C4-2B (cell line): ENCODE measurements at regions not wholly inside any gene's neighbourhood (a gene's known extent, or its start where the extent isn't known, plus 50 kb on each side); places are given as distances from the start of the nearest gene placed in this dataset.

ENCODE experiments used
- H3K27ac ChIP-seq: fragments of 450-650 bp; 2 replicates; pipeline ENCODE4 v1.5.1; 2017
- ZFX ChIP-seq: fragments of 450-650 bp; IDR thresholded peaks from 2 replicates; pipeline ENCODE4 v1.6.1; 2017
- TF ChIP-seq, protein P1 (sequence below): fragments of 450-650 bp; conservative IDR thresholded peaks from 2 replicates; pipeline ENCODE4 v1.5.1; 2017; ENCODE audit warnings: mild to moderate bottlenecking

DNA sequence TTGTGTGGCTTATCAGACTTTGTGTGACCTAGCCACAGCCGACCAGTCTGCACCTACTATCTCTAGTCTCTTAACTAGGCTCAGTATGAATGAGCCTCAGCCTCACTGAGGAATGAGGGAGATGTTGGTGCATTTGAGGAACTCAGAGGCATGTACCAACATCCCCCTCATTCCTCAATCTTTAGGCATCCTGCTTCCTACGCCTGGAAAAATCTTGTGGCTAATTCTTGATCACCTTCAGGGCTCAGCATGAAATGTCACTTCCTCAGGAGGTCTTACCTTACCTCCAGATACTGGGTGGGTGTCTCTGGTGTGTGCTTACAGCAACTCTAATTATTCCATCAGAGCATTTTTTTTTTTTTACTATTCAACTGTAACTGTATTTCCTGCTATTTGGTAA lies 148.8 kb upstream of the TMCC3 start:
- TF ChIP-seq ZFX: no peak
- TF ChIP-seq, protein P1, sequence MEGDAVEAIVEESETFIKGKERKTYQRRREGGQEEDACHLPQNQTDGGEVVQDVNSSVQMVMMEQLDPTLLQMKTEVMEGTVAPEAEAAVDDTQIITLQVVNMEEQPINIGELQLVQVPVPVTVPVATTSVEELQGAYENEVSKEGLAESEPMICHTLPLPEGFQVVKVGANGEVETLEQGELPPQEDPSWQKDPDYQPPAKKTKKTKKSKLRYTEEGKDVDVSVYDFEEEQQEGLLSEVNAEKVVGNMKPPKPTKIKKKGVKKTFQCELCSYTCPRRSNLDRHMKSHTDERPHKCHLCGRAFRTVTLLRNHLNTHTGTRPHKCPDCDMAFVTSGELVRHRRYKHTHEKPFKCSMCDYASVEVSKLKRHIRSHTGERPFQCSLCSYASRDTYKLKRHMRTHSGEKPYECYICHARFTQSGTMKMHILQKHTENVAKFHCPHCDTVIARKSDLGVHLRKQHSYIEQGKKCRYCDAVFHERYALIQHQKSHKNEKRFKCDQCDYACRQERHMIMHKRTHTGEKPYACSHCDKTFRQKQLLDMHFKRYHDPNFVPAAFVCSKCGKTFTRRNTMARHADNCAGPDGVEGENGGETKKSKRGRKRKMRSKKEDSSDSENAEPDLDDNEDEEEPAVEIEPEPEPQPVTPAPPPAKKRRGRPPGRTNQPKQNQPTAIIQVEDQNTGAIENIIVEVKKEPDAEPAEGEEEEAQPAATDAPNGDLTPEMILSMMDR: no peak
- no peak overlapping the region for H3K27ac ChIP-seq

DNA sequence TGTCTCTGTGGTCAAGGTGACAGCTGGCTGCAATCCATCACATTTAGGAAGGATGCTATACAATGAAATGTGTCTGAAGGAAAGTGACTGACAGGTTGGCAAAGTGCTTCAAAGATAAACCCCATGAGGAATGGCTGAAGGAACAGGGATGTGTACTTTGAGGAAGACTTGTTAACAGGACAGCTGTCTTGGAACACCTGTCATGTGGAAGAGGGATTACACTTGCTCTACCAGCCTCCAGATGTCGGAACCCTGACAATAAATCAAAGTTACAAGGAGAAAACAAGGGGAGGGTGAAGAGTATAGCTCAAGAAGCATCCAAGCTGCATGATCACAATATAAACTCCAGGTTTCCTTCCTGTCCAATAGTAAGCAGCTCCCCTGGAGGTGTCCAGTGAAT lies 147.8 kb upstream of the TMCC3 start:
- no peak overlapping the region for H3K27ac ChIP-seq
- TF ChIP-seq, protein P1: no peak
- no peak for TF ChIP-seq ZFX

DNA sequence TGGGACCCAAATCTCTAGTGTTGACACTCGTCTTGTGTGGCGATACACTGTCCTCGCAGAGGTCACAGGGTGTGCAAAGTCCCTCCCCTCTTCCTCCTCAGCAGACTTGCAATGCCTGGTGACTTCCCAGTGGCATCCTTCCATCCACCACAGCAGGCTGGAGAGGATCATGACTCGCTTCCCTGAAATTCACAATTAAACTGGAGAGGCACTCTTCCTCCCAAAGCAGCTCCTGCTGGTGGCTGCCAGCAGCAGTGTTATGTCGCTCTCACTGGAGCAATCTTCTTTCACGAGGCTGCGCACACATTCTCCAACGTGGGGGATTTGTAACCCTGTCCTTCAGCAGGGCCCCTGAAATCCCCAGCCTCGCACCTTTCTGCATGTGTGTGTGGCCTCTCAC lies 145.2 kb upstream of the TMCC3 start:
- no peak for TF ChIP-seq ZFX
- TF ChIP-seq, protein P1: no peak
- no peak overlapping the region for H3K27ac ChIP-seq

DNA sequence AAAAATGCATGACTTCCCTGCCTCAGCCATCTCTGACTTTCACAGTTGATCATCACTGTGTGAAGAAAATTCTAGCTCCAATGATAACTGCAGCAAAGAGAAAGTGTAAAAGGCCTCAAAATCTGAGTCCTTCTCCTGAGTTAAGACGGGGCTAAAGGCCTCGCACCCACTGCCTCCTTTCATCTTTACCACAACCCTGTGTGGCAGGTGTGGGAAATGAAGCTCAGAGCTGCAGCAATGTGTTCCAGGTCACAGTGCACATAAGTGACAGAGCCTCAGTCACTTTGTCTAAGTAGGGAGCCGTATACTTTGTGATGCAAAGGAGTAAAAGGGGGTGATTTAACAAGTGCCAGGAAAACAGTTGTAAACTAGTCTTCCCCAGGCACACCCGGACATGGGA lies 144.7 kb upstream of the TMCC3 start:
- H3K27ac ChIP-seq: no peak overlapping the region
- TF ChIP-seq, protein P1: no peak
- TF ChIP-seq ZFX: no peak

DNA sequence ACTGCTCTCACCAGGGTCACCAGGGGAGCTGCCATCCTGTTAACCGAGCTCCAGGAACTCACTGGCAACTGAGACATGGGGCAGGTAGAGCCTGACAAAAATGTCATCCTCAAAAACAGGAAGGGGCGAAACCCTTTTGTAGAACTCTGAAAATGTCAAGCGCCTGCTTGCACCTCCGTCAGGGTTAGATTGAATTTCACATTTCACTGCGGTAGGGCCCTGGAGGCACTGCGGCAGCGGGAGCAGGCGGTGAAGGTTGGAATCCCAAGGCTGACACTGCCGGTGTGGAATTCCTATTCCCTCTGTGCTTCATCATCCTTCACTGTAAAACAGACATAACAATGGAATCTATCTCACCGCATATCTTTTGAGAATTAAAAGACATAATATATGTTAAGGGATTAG lies 142.8 kb upstream of the TMCC3 start:
- no peak overlapping the region for H3K27ac ChIP-seq
- TF ChIP-seq, protein P1: no peak
- no peak for TF ChIP-seq ZFX

DNA sequence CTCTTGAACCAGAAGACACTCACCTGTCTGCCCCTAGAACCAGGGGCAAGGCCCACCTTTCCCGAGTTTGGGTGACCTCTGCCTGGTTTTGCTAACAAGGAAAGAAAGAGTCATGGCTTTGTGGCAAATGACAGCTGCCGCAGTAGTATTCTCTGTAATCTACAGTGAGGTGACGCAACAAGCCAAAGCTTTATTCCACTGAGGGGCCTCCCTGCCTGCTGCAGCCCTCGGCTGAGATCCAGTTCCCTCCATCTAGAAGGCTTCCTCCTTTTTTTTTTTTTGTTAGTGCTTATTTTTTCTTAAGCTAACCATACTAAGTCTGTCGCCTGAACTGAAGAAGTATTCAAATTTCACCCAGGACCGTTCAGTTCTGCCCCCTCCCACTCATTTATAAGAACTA lies 142.3 kb upstream of the TMCC3 start:
- no peak overlapping the region for H3K27ac ChIP-seq
- TF ChIP-seq ZFX: no peak
- TF ChIP-seq, protein P1: no peak

DNA sequence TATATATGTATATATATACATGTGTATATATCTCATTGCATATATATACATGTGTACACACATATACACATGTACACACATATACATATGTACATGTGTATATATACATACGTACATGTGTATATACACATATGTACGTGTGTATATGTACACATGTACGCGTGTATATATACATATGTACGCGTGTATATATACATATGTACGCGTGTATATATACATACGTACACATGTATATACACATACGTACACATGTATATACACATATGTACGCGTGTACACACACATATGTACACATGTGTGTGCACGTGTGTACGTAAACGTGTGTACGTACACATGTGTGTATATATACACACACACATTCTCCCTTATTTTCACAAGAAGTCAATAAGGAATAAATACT lies 141.6 kb upstream of the TMCC3 start:
- H3K27ac ChIP-seq: no peak overlapping the region
- TF ChIP-seq ZFX: no peak
- TF ChIP-seq, protein P1: no peak
